ENCODE measurements at regions not wholly inside any gene's neighbourhood (a gene's known extent, or its start where the extent isn't known, plus 50 kb on each side); places are given as distances from the start of the nearest gene placed in this dataset.

- no peak for TF ChIP-seq CTCF (conservative IDR thresholded peaks at IDR 0.05)
- H3K27me3 Mint-ChIP-seq (ENCODE audit: low read depth) = no peaks in the 10 kb centered on the region
- H3K4me1 Mint-ChIP-seq = peaks cover 29% of the 10 kb centered on the region
- DNase-seq (ENCODE audit: low read depth, low spot score) = no peak
- H3K36me3 Mint-ChIP-seq (ENCODE audit: low read depth) = no peaks in the 10 kb centered on the region
- no peak overlapping the region for H3K4me3 Mint-ChIP-seq
- no peaks in the 10 kb centered on the region for H3K9me3 Mint-ChIP-seq
- H3K27ac Mint-ChIP-seq (ENCODE audit: unreplicated experiment) = no peak overlapping the region
Observed at GRCh38 chr3:188049606-188050530, 104.1 kb upstream of the LPP start.

- no peak for TF ChIP-seq CTCF (conservative IDR thresholded peaks at IDR 0.05)
- Mint-ChIP-seq H3K4me3 (peak overlapping the region; percentile 45), H3K4me1 (peaks cover 29% of the 10 kb centered on the region), H3K9me3 (no peaks in the 10 kb centered on the region), H3K36me3 (ENCODE audit: low read depth) (no peaks in the 10 kb centered on the region), H3K27ac (ENCODE audit: unreplicated experiment) (peak overlapping the region; percentile 37), H3K27me3 (ENCODE audit: low read depth) (no peaks in the 10 kb centered on the region)
- peak; percentile 8 for DNase-seq (ENCODE audit: low read depth, low spot score)
Observed at GRCh38 chr3:188051801-188052168, 102.2 kb upstream of the LPP start.

GRCh38 chr3:188052169-188053035 lies 101.6 kb upstream of the LPP start:
- H3K9me3 Mint-ChIP-seq = no peaks in the 10 kb centered on the region
- H3K36me3 Mint-ChIP-seq (ENCODE audit: low read depth) = no peaks in the 10 kb centered on the region
- no peaks in the 10 kb centered on the region for H3K27me3 Mint-ChIP-seq (ENCODE audit: low read depth)
- peak; percentile 47 for TF ChIP-seq CTCF (conservative IDR thresholded peaks at IDR 0.05)
- DNase-seq (ENCODE audit: low read depth, low spot score) = peak; percentile 45
- peak overlapping the region; percentile 88 for H3K27ac Mint-ChIP-seq (ENCODE audit: unreplicated experiment)
- H3K4me3 Mint-ChIP-seq = peak overlapping the region; percentile 45
- peaks cover 29% of the 10 kb centered on the region for H3K4me1 Mint-ChIP-seq

GRCh38 chr3:188053036-188053340 lies 101.0 kb upstream of the LPP start:
- Mint-ChIP-seq H3K36me3 (ENCODE audit: low read depth) (no peaks in the 10 kb centered on the region), H3K27ac (ENCODE audit: unreplicated experiment) (peak overlapping the region; percentile 88), H3K4me3 (no peak overlapping the region), H3K4me1 (peaks cover 29% of the 10 kb centered on the region), H3K27me3 (ENCODE audit: low read depth) (no peaks in the 10 kb centered on the region), H3K9me3 (no peaks in the 10 kb centered on the region)
- no peak for TF ChIP-seq CTCF (conservative IDR thresholded peaks at IDR 0.05)
- no peak for DNase-seq (ENCODE audit: low read depth, low spot score)

GRCh38 chr3:188053710-188054380 lies 100.1 kb upstream of the LPP start:
- H3K27ac Mint-ChIP-seq (ENCODE audit: unreplicated experiment) = peak overlapping the region; percentile 73
- no peak for TF ChIP-seq CTCF (conservative IDR thresholded peaks at IDR 0.05)

More at GRCh38 chr3:188053710-188054380, 100.1 kb upstream of the LPP start:
- H3K36me3 Mint-ChIP-seq (ENCODE audit: low read depth) = no peaks in the 10 kb centered on the region
- no peak for DNase-seq (ENCODE audit: low read depth, low spot score)
- no peak overlapping the region for H3K4me3 Mint-ChIP-seq
- peaks cover 29% of the 10 kb centered on the region for H3K4me1 Mint-ChIP-seq
- no peaks in the 10 kb centered on the region for H3K9me3 Mint-ChIP-seq
- H3K27me3 Mint-ChIP-seq (ENCODE audit: low read depth) = no peaks in the 10 kb centered on the region

Measured in neural crest cell (in vitro differentiated cells).